Esophagus muscularis mucosa (tissue), 4 donors: ENCODE measurements at regions not wholly inside any gene's neighbourhood (a gene's known extent, or its start where the extent isn't known, plus 50 kb on each side); places are given as distances from the start of the nearest gene placed in this dataset.
"Not testable (repeated sequence)": the region's sequence is repeated elsewhere in the genome, so short reads cannot be mapped to it uniquely, and the experiment has no call there.

Experiments
- DNase-seq: peaks from one replicate; pipeline ENCODE4 v3.0.0-alpha.2; 2017; ENCODE audit errors: extremely low spot score
- H3K27ac ChIP-seq, 4 donors: fragments of 200-600 bp; sonication (generic); replicated peaks in 1 of 4; 1 replicate in 3 of 4; 2 replicates in 1 of 4; pipeline ENCODE4 v1.5.1; 2016 to 2019; ENCODE audit warnings: mild to moderate bottlenecking in 1 of 4
- H3K27me3 ChIP-seq, 4 donors: fragments of 200-600 bp; sonication (generic); one replicate each; pipeline versions ENCODE4 v1.5.1 to v1.6.0; 2016 to 2019
- H3K36me3 ChIP-seq, 4 donors: fragments of 200-600 bp; sonication (generic); one replicate each; pipeline ENCODE4 v1.5.1; 2016 to 2019
- H3K4me1 ChIP-seq, 4 donors: fragments of 200-600 bp; sonication (generic); one replicate each; pipeline ENCODE4 v1.5.1; 2016 to 2019
- H3K4me3 ChIP-seq, 4 donors: fragments of 200-600 bp; sonication (generic); 1 replicate in 2 of 4; 2 replicates in 2 of 4; pipeline ENCODE4 v1.5.1; 2016 to 2019; ENCODE audit warnings: mild to moderate bottlenecking in 4 of 4, moderate library complexity in 1 of 4
- H3K9me3 ChIP-seq, 4 donors: fragments of 200-600 bp; sonication (generic); 1 replicate in 3 of 4; 2 replicates in 1 of 4; pipeline ENCODE4 v1.5.1; 2016 to 2019
- CTCF ChIP-seq, 3 experiments: fragments of 200-600 bp in 2 of 3; fragments of 450-650 bp in 1 of 3; sonication (generic) in 2 of 3; IDR thresholded peaks; one replicate each; pipeline ENCODE4 v1.5.1; 2017 to 2019; ENCODE audit warnings: antibody characterized with exemption in 3 of 3, mild to moderate bottlenecking in 2 of 3, moderate library complexity in 1 of 3
- EP300 ChIP-seq: sonication (generic); formaldehyde crosslinking; IDR thresholded peaks from one replicate; pipeline ENCODE4 v1.6.1; 2017; ENCODE audit warnings: antibody characterized with exemption
- POLR2A ChIP-seq: fragments of 450-650 bp; IDR thresholded peaks from one replicate; pipeline ENCODE4 v1.6.1; 2017; ENCODE audit warnings: antibody characterized with exemption, moderate library complexity, mild to moderate bottlenecking, low read depth
- POLR2AphosphoS5 ChIP-seq, 2 donors: sonication (generic); formaldehyde crosslinking; IDR thresholded peaks; one replicate each; pipeline ENCODE4 v1.6.1; 2017; ENCODE audit warnings: antibody characterized with exemption in 2 of 2
- WGBS: methylation state at CpG from one replicate; pipeline ENCODE4 v1.1.5; 2018; 5-methylcytosine and 5-hydroxymethylcytosine counted together
- intact Hi-C: fragments of 100-400 bp; cut with DNase I; formaldehyde crosslinking; loops from one replicate; pipeline ENCODE4 v1.15.1; 2023

- Histone ChIP-seq H3K36me3 (no peaks in the 10 kb centered on the region), H3K4me1 (no peaks in the 10 kb centered on the region), H3K27ac (no peak overlapping the region), H3K4me3 (no peak overlapping the region), H3K9me3 (no peaks in the 10 kb centered on the region), H3K27me3 (peaks cover 0 to 8% (median 0%) of the 10 kb centered on the region in 4 donors)
- DNase-seq = no peak
- intact Hi-C loops = no loop called here
- TF ChIP-seq POLR2A = no peak
- no peak for TF ChIP-seq EP300
- no peak for TF ChIP-seq POLR2AphosphoS5 (IDR thresholded peaks at IDR 0.05)
- no peak for TF ChIP-seq CTCF (IDR thresholded peaks at IDR 0.05)
- 71% methylated on average over 1 of the region's 1 CpG for WGBS
These were observed 93.0 kb upstream of the SP4 start for GRCh38 chr7:21334906-21335305.

DNA sequence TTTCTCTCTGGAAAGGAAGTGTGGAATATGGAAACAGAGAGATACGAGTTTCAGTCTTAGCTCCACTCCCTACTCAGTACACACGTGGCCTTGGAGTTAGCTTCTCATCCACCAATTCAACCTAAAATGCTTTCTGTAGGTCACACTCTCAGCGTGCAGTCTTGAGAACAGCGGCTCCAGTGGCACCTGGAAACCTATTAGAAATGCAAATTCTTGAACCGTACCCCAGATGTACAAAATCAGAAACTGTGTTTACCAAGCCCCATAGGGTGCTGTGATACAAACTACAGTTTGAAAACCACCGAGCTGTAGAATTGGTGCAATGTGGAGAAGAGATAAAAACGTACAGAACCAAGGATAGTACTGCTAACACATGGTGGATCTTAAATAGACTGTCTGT is 91.1 kb upstream of the SP4 start:
- TF ChIP-seq EP300 (no peak), CTCF (IDR thresholded peaks at IDR 0.05) (no peak), POLR2AphosphoS5 (IDR thresholded peaks at IDR 0.05) (no peak), POLR2A (no peak)
- Histone ChIP-seq H3K36me3 (no peaks in the 10 kb centered on the region), H3K4me1 (no peaks in the 10 kb centered on the region), H3K9me3 (no peaks in the 10 kb centered on the region), H3K27me3 (no peaks in the 10 kb centered on the region), H3K4me3 (no peak overlapping the region), H3K27ac (no peak overlapping the region)
- intact Hi-C loops = no loop called here
- 85% methylated on average over 7 of the region's 7 CpGs for WGBS
- DNase-seq = no peak

- 76% methylated on average over 4 of the region's 4 CpGs for WGBS
- H3K4me3 ChIP-seq = no peak overlapping the region
- no peak overlapping the region for H3K27ac ChIP-seq
- no peaks in the 10 kb centered on the region for H3K9me3 ChIP-seq
- no peak for DNase-seq
- H3K4me1 ChIP-seq = no peaks in the 10 kb centered on the region
- no peaks in the 10 kb centered on the region for H3K27me3 ChIP-seq
- no peaks in the 10 kb centered on the region for H3K36me3 ChIP-seq
- intact Hi-C loops = no loop called here
- TF ChIP-seq POLR2AphosphoS5 (IDR thresholded peaks at IDR 0.05) (no peak), EP300 (no peak), POLR2A (no peak), CTCF (IDR thresholded peaks at IDR 0.05) (no peak)
These were observed 89.1 kb upstream of the SP4 start for GRCh38 chr7:21338728-21339164.

DNA sequence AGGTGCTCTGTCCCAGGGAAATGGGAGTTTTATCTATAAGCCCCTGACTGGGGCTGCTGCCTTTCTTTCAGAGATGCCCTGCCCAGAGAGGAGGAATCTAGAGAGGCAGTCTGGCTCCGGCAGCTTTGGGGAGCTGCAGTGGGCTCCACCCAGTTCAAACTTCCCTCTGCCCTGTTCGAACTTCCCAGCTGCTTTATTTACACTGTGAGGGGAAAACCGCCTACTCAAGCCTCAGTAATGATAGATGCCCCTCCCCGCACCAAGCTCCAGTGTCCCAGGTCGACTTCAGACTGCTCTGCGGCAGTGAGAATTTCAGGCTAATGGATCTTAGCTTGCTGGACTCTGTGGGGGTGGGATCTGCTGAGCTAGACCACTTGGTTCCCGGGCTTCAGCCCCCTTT is 83.0 kb upstream of the SP4 start:
- H3K9me3 ChIP-seq, H3K27ac ChIP-seq, H3K4me1 ChIP-seq, intact Hi-C loops, H3K36me3 ChIP-seq, DNase-seq, H3K4me3 ChIP-seq: not testable (repeated sequence)
- H3K27me3 ChIP-seq = peaks cover 0 to 12% (median 0%) of the 10 kb centered on the region in 4 donors
- WGBS = 27% methylated on average over 7 of the region's 7 CpGs

- Histone ChIP-seq H3K9me3 (no peaks in the 10 kb centered on the region), H3K4me3 (no peak overlapping the region), H3K27ac (no peak overlapping the region), H3K36me3 (no peaks in the 10 kb centered on the region), H3K4me1 (no peaks in the 10 kb centered on the region), H3K27me3 (peaks cover 0 to 12% (median 0%) of the 10 kb centered on the region in 4 donors)
- 75% methylated on average over 9 of the region's 9 CpGs for WGBS
- TF ChIP-seq POLR2AphosphoS5 (IDR thresholded peaks at IDR 0.05) (no peak), POLR2A (no peak), EP300 (no peak), CTCF (IDR thresholded peaks at IDR 0.05) (no peak)
- intact Hi-C loops = no loop called here
- no peak for DNase-seq
These were observed 82.5 kb upstream of the SP4 start for GRCh38 chr7:21345361-21345760.
